ENCODE measurements at regions not wholly inside any gene's neighbourhood (a gene's known extent, or its start where the extent isn't known, plus 50 kb on each side); places are given as distances from the start of the nearest gene placed in this dataset.

- TF ChIP-seq CTCF (IDR thresholded peaks at IDR 0.05; ENCODE audit: control extremely low read depth in 1 of 3, insufficient read depth in 1 of 3, low read depth in 1 of 3, low read length in 3 of 3) = no peak
- no peak for TF ChIP-seq RAD21 (IDR thresholded peaks at IDR 0.05 in 1 of 2, conservative IDR thresholded peaks at IDR 0.05 in 1 of 2; ENCODE audit: low read depth in 2 of 2, low read length in 2 of 2)
- TF ChIP-seq GTF2F1 (IDR thresholded peaks at IDR 0.05; ENCODE audit: borderline replicate concordance, low read depth, low read length) = no peak
- no peak for TF ChIP-seq ATF3 (IDR thresholded peaks at IDR 0.05; ENCODE audit: insufficient read depth, low read depth, low read length)
- TF ChIP-seq CHD2 (IDR thresholded peaks at IDR 0.05; ENCODE audit: low read length) = no peak
- no peak for TF ChIP-seq NRF1 (IDR thresholded peaks at IDR 0.05; ENCODE audit: low read depth, low read length)
Measured at GRCh38 chr4:148632476-148632875, 190.3 kb upstream of the NR3C2 start.

All from H1 (cell line).